Hematopoietic multipotent progenitor cell treated with erythropoietin and hydrocortisone succinate and interleukin-3 and kit ligand, for 4 days (in vitro differentiated cells): ENCODE measurements at regions not wholly inside any gene's neighbourhood (a gene's known extent, or its start where the extent isn't known, plus 50 kb on each side); places are given as distances from the start of the nearest gene placed in this dataset.

Experiments used
- DNase-seq: peaks from one replicate; pipeline ENCODE4 v3.0.0-alpha.2; 2015

- DNase-seq, result no peak
Measured at GRCh38 chr7:12785473-12785872, 98.0 kb downstream of the ARL4A start.

DNA sequence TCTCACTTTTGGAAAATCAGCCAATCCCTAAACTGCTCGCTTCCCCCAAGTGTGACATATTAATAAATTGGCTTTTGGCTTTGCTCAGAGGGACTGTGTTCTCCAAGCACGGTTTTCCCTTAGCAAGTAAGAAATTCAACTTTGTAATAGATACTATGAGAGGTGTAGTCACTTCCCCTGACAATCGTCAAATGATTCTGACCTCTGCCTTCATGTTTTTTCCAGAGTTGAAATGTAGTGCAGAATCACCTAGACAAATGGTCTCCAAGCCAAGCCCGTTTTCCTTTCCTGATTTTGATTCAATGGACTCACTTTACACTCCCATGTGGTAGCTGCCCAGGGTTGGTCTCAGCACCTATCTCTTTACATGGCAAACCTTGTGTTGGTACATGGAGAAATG, 99.1 kb downstream of the ARL4A start:
- no peak for DNase-seq

GRCh38 chr7:12788171-12788570, 100.7 kb downstream of the ARL4A start:
- DNase-seq, result no peak

DNA sequence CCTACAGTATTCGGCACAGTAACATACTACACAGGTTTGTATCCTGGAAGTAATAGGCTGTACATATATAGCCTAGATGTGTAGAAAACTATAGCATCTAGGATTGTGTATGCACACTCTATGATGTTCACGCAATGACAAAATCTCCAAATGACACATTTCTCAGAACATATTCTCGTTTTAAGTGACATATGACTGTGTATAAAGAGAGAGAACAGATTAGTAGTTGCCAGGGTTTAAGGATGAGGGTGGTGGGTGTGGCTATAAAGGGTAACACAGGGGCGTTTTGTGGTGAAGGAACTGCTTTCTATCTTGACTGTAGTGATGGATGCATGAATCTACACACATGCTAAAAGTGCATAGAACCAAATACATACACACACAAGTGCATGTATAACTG, 101.2 kb downstream of the ARL4A start:
- peak; percentile 11 for DNase-seq

DNA sequence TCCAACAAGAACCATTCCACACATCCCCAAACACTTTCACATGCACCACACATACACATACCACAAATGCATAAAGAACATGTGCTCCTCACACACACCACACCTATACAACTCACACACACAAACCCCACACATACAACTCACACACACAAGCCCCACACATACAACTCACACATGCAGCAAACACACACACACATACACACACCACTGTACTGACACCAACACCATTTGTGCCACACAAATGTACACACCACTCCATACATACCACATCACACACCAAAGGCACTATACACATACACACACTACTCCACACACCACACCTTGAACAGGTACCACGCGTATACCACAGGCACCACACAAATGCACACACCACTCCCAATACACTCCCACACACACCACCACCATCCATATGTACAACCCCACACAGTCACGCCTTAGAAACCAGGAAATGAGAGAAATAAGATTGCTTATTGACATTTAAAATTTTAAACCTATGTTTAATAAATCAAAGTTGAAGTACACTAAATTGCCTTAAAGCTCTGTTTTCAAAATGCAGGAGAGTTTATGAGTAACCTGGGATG, 107.4 kb downstream of the ARL4A start:
- DNase-seq, result no peak

DNA sequence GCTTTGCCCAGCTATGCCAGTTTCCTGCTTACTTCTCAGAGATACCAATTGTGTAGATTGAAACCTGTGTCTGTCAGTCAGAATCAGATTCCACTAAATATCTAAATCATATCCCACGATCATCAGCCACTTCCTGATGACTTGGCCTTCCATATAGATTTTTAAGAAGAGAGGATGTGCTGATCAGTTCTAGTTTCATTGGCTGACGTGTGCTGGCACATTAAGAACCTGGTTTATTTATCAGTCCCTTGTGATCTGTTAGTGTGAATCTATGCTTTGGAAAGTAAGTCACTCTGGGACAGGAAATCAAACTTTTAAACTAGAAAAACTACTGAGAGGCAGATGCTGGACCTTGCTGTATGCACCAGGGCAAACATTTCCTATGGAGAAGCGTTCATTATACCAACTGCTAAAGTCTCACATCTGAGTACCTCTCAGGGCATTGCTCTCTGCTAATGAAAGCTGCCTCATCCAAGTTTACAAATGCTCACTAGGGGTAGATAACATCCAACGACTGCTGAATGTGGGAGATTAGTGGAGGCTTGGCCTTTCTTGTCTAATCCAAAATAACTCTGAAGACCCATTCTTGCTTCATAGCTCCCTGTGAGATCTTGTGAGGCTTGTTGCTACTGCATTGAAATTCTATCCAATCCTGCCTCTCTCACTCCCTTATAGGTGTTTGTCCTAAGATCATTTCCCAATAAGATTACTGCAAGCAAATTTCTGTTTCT, 109.1 kb downstream of the ARL4A start:
- peak; percentile 27 for DNase-seq

GRCh38 chr7:12800486-12800885, 113.1 kb downstream of the ARL4A start:
- no peak for DNase-seq

GRCh38 chr7:12801107-12801506, 113.7 kb downstream of the ARL4A start:
- no peak for DNase-seq

DNA sequence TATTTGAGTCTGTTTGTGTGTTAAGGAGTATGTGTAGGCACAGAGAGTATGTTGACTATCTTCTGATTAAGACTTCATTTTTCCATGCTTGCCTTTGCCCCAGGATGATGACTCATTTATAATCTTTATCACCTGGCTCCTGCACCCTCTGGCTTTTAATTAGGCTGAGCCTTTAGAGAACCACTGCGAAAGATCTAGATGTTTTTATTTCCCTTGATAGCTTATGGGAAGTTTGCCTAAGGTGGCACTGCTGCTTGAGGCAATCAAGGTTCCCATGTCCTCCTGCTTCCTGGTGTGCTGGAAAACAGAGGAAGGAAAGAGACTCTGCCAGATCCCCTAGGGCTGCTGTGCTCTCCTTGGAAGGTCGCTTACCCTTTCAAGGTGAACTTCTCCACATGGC, 114.6 kb downstream of the ARL4A start:
- peak; percentile 6 for DNase-seq

DNA sequence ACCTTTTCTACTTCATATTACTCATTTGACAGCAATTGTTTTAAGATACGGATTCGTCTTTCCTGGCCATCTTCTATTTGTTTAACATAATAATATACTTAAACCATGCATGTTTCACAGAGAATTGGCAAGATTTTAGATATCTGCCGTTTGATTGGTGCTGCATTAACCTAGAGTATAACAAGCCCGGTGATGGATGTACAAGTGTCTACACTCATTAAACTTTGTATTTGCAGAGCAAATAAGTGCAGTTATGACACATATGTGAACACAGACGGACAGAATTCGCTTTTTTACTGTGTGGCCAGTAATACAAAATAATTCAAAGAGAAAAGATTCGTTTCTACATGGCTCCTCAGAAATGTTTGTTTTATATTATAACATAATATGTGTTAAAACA, 116.1 kb downstream of the ARL4A start:
- no peak for DNase-seq

GRCh38 chr7:12805518-12805928, 118.1 kb downstream of the ARL4A start:
- DNase-seq, result peak; percentile 3

DNA sequence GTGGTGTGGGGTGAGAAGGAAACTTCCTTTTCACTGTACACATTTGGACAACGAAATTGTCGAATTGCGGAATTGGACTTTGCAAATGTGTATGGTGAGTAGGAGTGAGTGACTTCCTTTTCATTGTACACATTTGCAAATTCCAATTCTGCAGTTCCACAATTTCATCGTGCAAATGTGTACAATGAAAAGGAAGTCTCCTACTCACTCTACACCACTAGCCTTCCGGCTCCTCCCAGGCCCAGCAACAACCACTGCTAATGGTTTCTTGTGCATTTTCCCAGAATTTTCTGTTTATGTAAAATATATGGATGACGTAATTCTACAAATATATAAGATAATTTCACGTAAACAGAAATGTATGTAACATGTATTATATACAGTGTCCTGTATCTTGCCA, 118.5 kb downstream of the ARL4A start:
- DNase-seq, result no peak

DNA sequence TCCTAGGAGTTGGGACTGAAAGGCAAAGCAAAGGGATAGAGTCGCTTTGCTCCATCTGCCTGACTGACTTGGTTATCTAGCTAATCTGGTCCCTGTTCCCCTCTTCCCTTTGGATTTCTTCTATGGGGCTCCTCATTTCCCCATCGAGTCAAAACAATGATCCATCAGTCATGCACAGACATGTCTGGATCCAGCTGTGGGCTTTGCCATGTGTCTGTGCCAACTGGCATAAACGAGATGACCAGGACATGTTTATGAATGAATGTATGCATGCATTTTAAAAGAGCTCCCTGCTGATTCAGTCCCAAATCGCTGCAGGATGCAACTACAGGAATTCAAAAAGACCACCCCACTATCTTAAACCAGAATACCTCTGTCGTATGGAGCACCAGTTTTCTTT, 122.0 kb downstream of the ARL4A start:
- DNase-seq, result no peak

DNA sequence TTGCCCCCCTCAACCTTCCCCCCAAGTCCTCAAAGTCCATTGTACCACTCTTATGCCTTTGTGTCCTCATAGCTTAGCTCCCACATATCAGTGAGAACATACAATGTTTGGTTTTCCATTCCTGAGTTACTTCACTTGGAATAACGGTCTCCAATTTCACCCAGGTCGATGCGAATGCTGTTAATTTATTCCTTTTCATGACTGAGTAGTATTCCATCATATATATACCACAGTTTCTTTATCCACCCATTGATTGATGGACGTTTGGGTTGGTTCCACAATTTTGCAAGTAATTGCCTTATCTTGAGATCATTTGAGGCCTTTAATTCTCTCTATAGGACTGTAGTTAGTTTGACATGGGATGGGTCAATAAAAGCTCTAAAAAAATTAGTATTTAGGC, 124.7 kb downstream of the ARL4A start:
- DNase-seq, result no peak

- no peak for DNase-seq
Measured at GRCh38 chr7:12814107-12814506, 126.7 kb downstream of the ARL4A start.

DNA sequence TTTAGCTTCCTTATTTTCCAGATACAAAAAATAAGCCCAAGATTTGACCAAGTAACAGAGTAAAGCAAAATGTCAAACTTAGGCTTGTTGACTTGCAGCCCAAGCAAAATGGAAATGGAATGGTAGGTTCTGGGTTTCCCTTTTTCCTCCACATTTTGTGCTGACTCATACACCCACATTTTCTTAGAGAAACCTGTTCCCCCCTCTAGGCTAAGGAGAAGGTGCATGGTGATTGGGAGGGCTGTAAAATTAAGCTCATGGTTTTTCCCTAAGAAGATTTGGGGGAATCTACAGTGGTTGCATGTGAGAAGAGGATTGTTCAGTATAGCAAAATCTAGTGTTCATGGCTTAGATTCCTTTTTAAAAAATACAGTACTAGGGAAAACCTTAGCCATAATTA, 127.4 kb downstream of the ARL4A start:
- no peak for DNase-seq

DNA sequence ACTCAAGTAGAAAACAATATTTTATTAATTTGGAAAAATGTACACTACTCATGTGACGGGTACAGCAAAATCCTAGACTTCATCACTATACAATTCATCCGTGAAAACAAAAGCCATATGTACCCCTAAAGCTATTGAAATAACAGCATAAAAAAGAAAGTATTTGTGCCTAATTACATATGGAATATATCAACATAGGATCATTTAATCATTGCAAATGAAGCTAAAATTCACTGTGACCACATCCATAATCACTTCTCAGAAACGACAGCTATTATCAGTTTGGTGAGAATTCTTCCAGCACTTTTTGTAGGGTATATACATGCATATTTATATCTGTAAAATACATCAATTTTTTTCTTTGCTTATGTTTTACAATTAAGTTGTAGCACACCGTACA, 128.0 kb downstream of the ARL4A start:
- DNase-seq, result no peak

- DNase-seq, result no peak
Measured at GRCh38 chr7:12815871-12816270, 128.4 kb downstream of the ARL4A start.

- no peak for DNase-seq
Measured at GRCh38 chr7:12820777-12821176, 133.3 kb downstream of the ARL4A start.

GRCh38 chr7:12821746-12822145, 134.3 kb downstream of the ARL4A start:
- DNase-seq, result no peak

- no peak for DNase-seq
Measured at GRCh38 chr7:12826079-12826478, 138.6 kb downstream of the ARL4A start.

- no peak for DNase-seq
Measured at GRCh38 chr7:12827219-12827821, 139.9 kb downstream of the ARL4A start.

- DNase-seq, result no peak
Measured at GRCh38 chr7:12827920-12828319, 140.5 kb downstream of the ARL4A start.

- no peak for DNase-seq
Measured at GRCh38 chr7:12831024-12831423, 143.6 kb downstream of the ARL4A start.

GRCh38 chr7:12833829-12834228, 146.4 kb downstream of the ARL4A start:
- DNase-seq, result no peak
